HepG2 (cell line): ENCODE measurements at regions not wholly inside any gene's neighbourhood (a gene's known extent, or its start where the extent isn't known, plus 50 kb on each side); places are given as distances from the start of the nearest gene placed in this dataset.
A peak's percentile ranks its signal among the peaks of the same experiment; 100 is the strongest.

Experiments used
- ATAC-seq: fragments of 200-7000 bp; cut with Tn5 transposase; 3 replicates; pipeline ENCODE4 v1.9.1; 2020; ENCODE audit warnings: mild to moderate bottlenecking, moderate library complexity
- BruUV-seq: library from RNA; stranded (reverse); fragments of 400-500 nt; replicated peaks from 2 replicates; lab custom pipeline; 2021; lab: Mats Ljungman, UMichigan
- CTCF ChIA-PET: fragments of 300-600 bp; formaldehyde crosslinking; extraction: SDS; loops from one replicate; lab custom pipeline; 2021; ENCODE audit warnings: low total read pairs, inconsistent platforms, low intra/inter-chr PET ratio; lab: Yijun Ruan, JAX
- POLR2A ChIA-PET: fragments of 350-600 bp; sonication (Branson Sonifier 250); formaldehyde crosslinking; loops from one replicate; lab custom pipeline; 2020; ENCODE audit warnings: antibody characterized with exemption, inconsistent platforms; lab: Yijun Ruan, JAX
- DNase-seq: peaks from one replicate; pipeline ENCODE4 v3.0.0-alpha.2; 2015; ENCODE audit warnings: low spot score
- FAIRE-seq: peaks from 3 replicates; lab custom pipeline; 2011; peaks lifted over from hg19 to GRCh38; lab: Jason Lieb, UNC
- H2AFZ ChIP-seq: one replicate; pipeline ENCODE4 v1.6.1; 2011; ENCODE audit warnings: low read length, inconsistent platforms
- H3K27ac ChIP-seq: fragments of 300-600 bp; 3 replicates; pipeline ENCODE4 v1.8.0; 2011; ENCODE audit warnings: mixed run types, mild to moderate bottlenecking, mixed read lengths, low read length, inconsistent platforms; ENCODE audit not compliant: insufficient read depth; ENCODE audit errors: extremely low read length
- H3K27me3 ChIP-seq, 2 experiments: fragments of 200-600 bp in 1 of 2; 2 replicates in 1 of 2; 3 replicates in 1 of 2; pipeline versions ENCODE4 v1.6.0 to v1.8.0; 2011; ENCODE audit warnings: low read length in 2 of 2, mild to moderate bottlenecking in 2 of 2, moderate library complexity in 2 of 2, inconsistent platforms in 1 of 2; ENCODE audit not compliant: insufficient read depth in 2 of 2, control insufficient read depth in 1 of 2
- H3K36me3 ChIP-seq, 2 experiments: fragments of 200-600 bp in 1 of 2; replicated peaks in 1 of 2; 2 replicates in 1 of 2; 3 replicates in 1 of 2; pipeline versions ENCODE4 v1.5.1 to v1.8.0; 2011; ENCODE audit warnings: low read length in 2 of 2, inconsistent platforms in 1 of 2; ENCODE audit not compliant: insufficient read depth in 2 of 2, control insufficient read depth in 1 of 2
- H3K4me1 ChIP-seq: 2 replicates; pipeline ENCODE4 v1.5.1; 2012; ENCODE audit warnings: low read length, inconsistent platforms; ENCODE audit not compliant: insufficient read depth
- H3K4me2 ChIP-seq: 2 replicates; pipeline ENCODE4 v1.6.0; 2011; ENCODE audit warnings: low read depth, low read length, inconsistent platforms
- H3K4me3 ChIP-seq, 3 experiments: fragments of 200-600 bp in 1 of 3; sonication (generic), shearing (Covaris generic) in 1 of 3; replicated peaks in 1 of 3; 2 replicates each; pipeline ENCODE4 v1.5.1; 2011 to 2016; ENCODE audit warnings: low read length in 3 of 3, inconsistent platforms in 2 of 3, low read depth in 2 of 3, mild to moderate bottlenecking in 2 of 3, control low read depth in 1 of 3, mixed read lengths in 1 of 3; ENCODE audit not compliant: insufficient read depth in 1 of 3
- H3K79me2 ChIP-seq: one replicate; pipeline ENCODE4 v1.6.1; 2011; ENCODE audit warnings: low read length, inconsistent platforms; ENCODE audit not compliant: insufficient read depth
- H3K9ac ChIP-seq: 2 replicates; pipeline ENCODE4 v1.6.0; 2011; ENCODE audit warnings: mild to moderate bottlenecking, low read depth, low read length, inconsistent platforms; ENCODE audit not compliant: insufficient read depth
- H3K9me3 ChIP-seq: 2 replicates; pipeline ENCODE4 v1.5.1; 2012; ENCODE audit warnings: mild to moderate bottlenecking, low read length
- H4K20me1 ChIP-seq: 2 replicates; pipeline ENCODE4 v1.6.0; 2011; ENCODE audit warnings: inconsistent platforms, mild to moderate bottlenecking, low read length, moderate library complexity; ENCODE audit not compliant: insufficient read depth
- CCAR2 ChIP-seq: fragments of 200-400 bp; formaldehyde crosslinking; optimal IDR thresholded peaks from 2 replicates; pipeline ENCODE3; 2018; ENCODE audit warnings: low read depth, mild to moderate bottlenecking, low read length, moderate library complexity
- LCORL ChIP-seq, 2 experiments: fragments of 450-650 bp in 1 of 2; sonication (generic) in 1 of 2; formaldehyde crosslinking in 1 of 2; IDR thresholded peaks; 2 replicates each; pipeline versions ENCODE4 v1.5.0 to v1.6.1; 2017 to 2020; ENCODE audit warnings: antibody characterized with exemption in 1 of 2, missing genetic modification reagents in 1 of 2
- MAFF ChIP-seq: IDR thresholded peaks from 2 replicates; pipeline ENCODE4 v1.6.1; 2011; ENCODE audit warnings: low read depth, low read length, improper control_type of control experiment
- MAFK ChIP-seq, 2 experiments: IDR thresholded peaks in 1 of 2; conservative IDR thresholded peaks in 1 of 2; 2 replicates each; pipeline ENCODE4 v1.6.1; 2011; ENCODE audit warnings: improper control_type of control experiment in 2 of 2, low read length in 2 of 2
- PHF21A ChIP-seq: sonication (generic); formaldehyde crosslinking; IDR thresholded peaks from 2 replicates; pipeline ENCODE4 v1.5.0; 2020; ENCODE audit warnings: mild to moderate bottlenecking, missing genetic modification reagents
- WGBS: methylation state at CpG from one replicate; pipeline ENCODE4 v1.1.6; 2017; ENCODE audit warnings: low lambda C conversion rate; 5-methylcytosine and 5-hydroxymethylcytosine counted together
- in situ Hi-C: cut with HindIII; loops from 2 replicates; pipeline ENCODE4 v1.10.0; 2017; ENCODE audit warnings: low pct_unique_long_range_greater_than_20kb; ENCODE audit not compliant: extremely low pct_ligation_motif_present
- intact Hi-C: fragments of 100-400 bp; cut with micrococcal nuclease; formaldehyde crosslinking; loops from one replicate; pipeline ENCODE4 v1.10.0; 2022; ENCODE audit not compliant: unreplicated experiment
- TF ChIP-seq, protein P1 (sequence below): sonication (generic); formaldehyde crosslinking; IDR thresholded peaks from 2 replicates; pipeline ENCODE4 v1.8.0; 2022; ENCODE audit warnings: missing genetic modification reagents, mild to moderate bottlenecking, inconsistent platforms, borderline replicate concordance
- TF ChIP-seq, protein P2 (sequence below): sonication (generic); formaldehyde crosslinking; IDR thresholded peaks from 2 replicates; pipeline ENCODE4 v1.5.0; 2020; ENCODE audit warnings: mild to moderate bottlenecking, missing genetic modification reagents
- TF ChIP-seq, protein P3 (sequence below): fragments of 450-650 bp; IDR thresholded peaks from 2 replicates; pipeline ENCODE4 v1.6.1; 2017; ENCODE audit warnings: mild to moderate bottlenecking
- TF ChIP-seq, protein P4 (sequence below): sonication (generic); formaldehyde crosslinking; IDR thresholded peaks from 2 replicates; pipeline ENCODE4 v1.5.0; 2020; ENCODE audit warnings: mild to moderate bottlenecking, missing genetic modification reagents, moderate library complexity
- TF ChIP-seq, protein P5 (sequence below): sonication (generic); formaldehyde crosslinking; IDR thresholded peaks from 2 replicates; pipeline ENCODE4 v1.4.0; 2020; ENCODE audit warnings: missing genetic modification reagents
- TF ChIP-seq, protein P6 (sequence below): sonication (generic); formaldehyde crosslinking; IDR thresholded peaks from 2 replicates; pipeline ENCODE4; 2020; ENCODE audit warnings: missing genetic modification reagents, mild to moderate bottlenecking, borderline replicate concordance

DNA sequence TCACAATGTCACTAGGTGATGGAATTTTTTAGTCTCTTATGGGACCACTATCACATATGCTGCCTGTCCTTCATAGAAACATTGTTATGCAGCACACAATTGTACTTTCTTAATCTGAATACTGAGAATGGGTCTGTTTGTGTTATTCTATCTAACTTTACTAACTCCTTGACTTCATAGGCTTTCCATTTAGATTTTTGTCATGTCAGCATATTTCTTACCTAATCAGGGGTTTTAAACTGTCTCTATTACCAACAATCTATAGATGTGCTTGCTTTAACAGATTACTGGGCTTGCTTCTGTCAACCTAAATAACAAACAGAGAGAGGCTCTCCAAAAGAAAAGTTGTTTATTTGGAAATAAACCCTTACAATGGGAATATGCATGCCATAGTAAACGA, 289.6 kb upstream of the ZNF804A start:
- no peak for ATAC-seq
- intact Hi-C loops (no loop called here), in situ Hi-C loops (no loop called here)
- Histone ChIP-seq H3K79me2 (no peaks in the 10 kb centered on the region), H2AFZ (no peak overlapping the region), H3K9ac (no peak overlapping the region), H3K4me1 (no peaks in the 10 kb centered on the region), H3K27ac (no peak overlapping the region), H4K20me1 (no peaks in the 10 kb centered on the region), H3K9me3 (no peaks in the 10 kb centered on the region), H3K4me2 (no peak overlapping the region), H3K4me3 (no peak overlapping the region), H3K36me3 (no peaks in the 10 kb centered on the region), H3K27me3 (no peaks in the 10 kb centered on the region)
- 0% methylated on average over 1 of the region's 1 CpG for WGBS
- no peak for FAIRE-seq
- no peak for DNase-seq
- BruUV-seq, result no TSS peak
- CTCF ChIA-PET, result no interaction called here
- POLR2A ChIA-PET, result no interaction called here
- TF ChIP-seq, protein P1, sequence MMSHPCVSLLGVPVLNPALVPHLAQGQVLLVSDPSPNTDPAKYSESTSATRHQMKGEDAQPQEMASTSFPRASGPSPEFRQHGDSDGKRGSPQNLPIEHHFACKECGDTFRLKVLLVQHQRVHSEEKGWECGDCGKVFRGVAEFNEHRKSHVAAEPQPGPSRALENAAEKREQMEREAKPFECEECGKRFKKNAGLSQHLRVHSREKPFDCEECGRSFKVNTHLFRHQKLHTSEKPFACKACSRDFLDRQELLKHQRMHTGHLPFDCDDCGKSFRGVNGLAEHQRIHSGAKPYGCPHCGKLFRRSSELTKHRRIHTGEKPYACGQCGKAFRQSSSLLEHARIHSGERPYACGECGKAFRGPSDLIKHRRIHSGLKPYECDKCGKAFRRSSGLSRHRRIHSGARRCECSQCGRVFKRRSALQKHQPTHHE (CRISPR knock-in tag), result no peak
- TF ChIP-seq MAFK (conservative IDR thresholded peaks at IDR 0.05 in 1 of 2, IDR thresholded peaks at IDR 0.05 in 1 of 2; ENCODE audit: low read length in 2 of 2) (peak; percentile 99 to 100), PHF21A (CRISPR knock-in tag) (no peak), LCORL (IDR thresholded peaks at IDR 0.05) (no peak), LCORL (CRISPR knock-in tag; IDR thresholded peaks at IDR 0.05) (no peak), CCAR2 (no peak), MAFF (peak; percentile 100)
- TF ChIP-seq, protein P2, sequence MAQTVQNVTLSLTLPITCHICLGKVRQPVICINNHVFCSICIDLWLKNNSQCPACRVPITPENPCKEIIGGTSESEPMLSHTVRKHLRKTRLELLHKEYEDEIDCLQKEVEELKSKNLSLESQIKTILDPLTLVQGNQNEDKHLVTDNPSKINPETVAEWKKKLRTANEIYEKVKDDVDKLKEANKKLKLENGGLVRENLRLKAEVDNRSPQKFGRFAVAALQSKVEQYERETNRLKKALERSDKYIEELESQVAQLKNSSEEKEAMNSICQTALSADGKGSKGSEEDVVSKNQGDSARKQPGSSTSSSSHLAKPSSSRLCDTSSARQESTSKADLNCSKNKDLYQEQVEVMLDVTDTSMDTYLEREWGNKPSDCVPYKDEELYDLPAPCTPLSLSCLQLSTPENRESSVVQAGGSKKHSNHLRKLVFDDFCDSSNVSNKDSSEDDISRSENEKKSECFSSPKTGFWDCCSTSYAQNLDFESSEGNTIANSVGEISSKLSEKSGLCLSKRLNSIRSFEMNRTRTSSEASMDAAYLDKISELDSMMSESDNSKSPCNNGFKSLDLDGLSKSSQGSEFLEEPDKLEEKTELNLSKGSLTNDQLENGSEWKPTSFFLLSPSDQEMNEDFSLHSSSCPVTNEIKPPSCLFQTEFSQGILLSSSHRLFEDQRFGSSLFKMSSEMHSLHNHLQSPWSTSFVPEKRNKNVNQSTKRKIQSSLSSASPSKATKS (CRISPR knock-in tag), result no peak
- TF ChIP-seq, protein P3, sequence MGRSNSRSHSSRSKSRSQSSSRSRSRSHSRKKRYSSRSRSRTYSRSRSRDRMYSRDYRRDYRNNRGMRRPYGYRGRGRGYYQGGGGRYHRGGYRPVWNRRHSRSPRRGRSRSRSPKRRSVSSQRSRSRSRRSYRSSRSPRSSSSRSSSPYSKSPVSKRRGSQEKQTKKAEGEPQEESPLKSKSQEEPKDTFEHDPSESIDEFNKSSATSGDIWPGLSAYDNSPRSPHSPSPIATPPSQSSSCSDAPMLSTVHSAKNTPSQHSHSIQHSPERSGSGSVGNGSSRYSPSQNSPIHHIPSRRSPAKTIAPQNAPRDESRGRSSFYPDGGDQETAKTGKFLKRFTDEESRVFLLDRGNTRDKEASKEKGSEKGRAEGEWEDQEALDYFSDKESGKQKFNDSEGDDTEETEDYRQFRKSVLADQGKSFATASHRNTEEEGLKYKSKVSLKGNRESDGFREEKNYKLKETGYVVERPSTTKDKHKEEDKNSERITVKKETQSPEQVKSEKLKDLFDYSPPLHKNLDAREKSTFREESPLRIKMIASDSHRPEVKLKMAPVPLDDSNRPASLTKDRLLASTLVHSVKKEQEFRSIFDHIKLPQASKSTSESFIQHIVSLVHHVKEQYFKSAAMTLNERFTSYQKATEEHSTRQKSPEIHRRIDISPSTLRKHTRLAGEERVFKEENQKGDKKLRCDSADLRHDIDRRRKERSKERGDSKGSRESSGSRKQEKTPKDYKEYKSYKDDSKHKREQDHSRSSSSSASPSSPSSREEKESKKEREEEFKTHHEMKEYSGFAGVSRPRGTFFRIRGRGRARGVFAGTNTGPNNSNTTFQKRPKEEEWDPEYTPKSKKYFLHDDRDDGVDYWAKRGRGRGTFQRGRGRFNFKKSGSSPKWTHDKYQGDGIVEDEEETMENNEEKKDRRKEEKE, result no peak
- TF ChIP-seq, protein P4, sequence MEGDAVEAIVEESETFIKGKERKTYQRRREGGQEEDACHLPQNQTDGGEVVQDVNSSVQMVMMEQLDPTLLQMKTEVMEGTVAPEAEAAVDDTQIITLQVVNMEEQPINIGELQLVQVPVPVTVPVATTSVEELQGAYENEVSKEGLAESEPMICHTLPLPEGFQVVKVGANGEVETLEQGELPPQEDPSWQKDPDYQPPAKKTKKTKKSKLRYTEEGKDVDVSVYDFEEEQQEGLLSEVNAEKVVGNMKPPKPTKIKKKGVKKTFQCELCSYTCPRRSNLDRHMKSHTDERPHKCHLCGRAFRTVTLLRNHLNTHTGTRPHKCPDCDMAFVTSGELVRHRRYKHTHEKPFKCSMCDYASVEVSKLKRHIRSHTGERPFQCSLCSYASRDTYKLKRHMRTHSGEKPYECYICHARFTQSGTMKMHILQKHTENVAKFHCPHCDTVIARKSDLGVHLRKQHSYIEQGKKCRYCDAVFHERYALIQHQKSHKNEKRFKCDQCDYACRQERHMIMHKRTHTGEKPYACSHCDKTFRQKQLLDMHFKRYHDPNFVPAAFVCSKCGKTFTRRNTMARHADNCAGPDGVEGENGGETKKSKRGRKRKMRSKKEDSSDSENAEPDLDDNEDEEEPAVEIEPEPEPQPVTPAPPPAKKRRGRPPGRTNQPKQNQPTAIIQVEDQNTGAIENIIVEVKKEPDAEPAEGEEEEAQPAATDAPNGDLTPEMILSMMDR (CRISPR knock-in tag), result no peak
- TF ChIP-seq, protein P5, sequence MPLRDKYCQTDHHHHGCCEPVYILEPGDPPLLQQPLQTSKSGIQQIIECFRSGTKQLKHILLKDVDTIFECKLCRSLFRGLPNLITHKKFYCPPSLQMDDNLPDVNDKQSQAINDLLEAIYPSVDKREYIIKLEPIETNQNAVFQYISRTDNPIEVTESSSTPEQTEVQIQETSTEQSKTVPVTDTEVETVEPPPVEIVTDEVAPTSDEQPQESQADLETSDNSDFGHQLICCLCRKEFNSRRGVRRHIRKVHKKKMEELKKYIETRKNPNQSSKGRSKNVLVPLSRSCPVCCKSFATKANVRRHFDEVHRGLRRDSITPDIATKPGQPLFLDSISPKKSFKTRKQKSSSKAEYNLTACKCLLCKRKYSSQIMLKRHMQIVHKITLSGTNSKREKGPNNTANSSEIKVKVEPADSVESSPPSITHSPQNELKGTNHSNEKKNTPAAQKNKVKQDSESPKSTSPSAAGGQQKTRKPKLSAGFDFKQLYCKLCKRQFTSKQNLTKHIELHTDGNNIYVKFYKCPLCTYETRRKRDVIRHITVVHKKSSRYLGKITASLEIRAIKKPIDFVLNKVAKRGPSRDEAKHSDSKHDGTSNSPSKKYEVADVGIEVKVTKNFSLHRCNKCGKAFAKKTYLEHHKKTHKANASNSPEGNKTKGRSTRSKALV, result no peak
- TF ChIP-seq, protein P6, sequence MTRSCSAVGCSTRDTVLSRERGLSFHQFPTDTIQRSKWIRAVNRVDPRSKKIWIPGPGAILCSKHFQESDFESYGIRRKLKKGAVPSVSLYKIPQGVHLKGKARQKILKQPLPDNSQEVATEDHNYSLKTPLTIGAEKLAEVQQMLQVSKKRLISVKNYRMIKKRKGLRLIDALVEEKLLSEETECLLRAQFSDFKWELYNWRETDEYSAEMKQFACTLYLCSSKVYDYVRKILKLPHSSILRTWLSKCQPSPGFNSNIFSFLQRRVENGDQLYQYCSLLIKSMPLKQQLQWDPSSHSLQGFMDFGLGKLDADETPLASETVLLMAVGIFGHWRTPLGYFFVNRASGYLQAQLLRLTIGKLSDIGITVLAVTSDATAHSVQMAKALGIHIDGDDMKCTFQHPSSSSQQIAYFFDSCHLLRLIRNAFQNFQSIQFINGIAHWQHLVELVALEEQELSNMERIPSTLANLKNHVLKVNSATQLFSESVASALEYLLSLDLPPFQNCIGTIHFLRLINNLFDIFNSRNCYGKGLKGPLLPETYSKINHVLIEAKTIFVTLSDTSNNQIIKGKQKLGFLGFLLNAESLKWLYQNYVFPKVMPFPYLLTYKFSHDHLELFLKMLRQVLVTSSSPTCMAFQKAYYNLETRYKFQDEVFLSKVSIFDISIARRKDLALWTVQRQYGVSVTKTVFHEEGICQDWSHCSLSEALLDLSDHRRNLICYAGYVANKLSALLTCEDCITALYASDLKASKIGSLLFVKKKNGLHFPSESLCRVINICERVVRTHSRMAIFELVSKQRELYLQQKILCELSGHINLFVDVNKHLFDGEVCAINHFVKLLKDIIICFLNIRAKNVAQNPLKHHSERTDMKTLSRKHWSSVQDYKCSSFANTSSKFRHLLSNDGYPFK (CRISPR knock-in tag), result no peak
